GM19452 (cell line): ENCODE measurements at regions not wholly inside any gene's neighbourhood (a gene's known extent, or its start where the extent isn't known, plus 50 kb on each side); places are given as distances from the start of the nearest gene placed in this dataset.
"Not testable (repeated sequence)": the region's sequence is repeated elsewhere in the genome, so short reads cannot be mapped to it uniquely, and the experiment has no call there.

ENCODE experiments used
- ATAC-seq: cut with Tn5 transposase; IDR thresholded peaks from one replicate; pipeline ENCODE4 v1.9.1; 2021; ENCODE audit not compliant: unreplicated experiment

DNA sequence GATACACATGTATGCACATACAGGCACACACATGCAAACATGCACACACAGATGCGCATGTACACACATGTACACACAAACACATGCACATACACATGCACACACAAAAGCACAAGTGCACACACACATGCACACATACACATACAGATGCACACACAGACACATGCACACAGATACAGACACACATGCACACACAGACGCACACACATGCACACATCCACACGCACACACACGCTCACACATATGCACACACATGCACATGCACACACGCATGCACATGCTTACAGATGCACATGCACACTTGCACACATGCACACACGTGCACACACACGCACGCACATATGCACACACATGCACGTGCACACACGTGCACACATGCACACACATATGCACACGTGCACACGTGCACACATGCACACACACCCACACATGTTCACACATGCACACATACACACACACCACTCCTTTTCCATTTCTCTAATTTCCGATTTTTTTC, 283.8 kb upstream of the FRG2C start:
- no peak for ATAC-seq

DNA sequence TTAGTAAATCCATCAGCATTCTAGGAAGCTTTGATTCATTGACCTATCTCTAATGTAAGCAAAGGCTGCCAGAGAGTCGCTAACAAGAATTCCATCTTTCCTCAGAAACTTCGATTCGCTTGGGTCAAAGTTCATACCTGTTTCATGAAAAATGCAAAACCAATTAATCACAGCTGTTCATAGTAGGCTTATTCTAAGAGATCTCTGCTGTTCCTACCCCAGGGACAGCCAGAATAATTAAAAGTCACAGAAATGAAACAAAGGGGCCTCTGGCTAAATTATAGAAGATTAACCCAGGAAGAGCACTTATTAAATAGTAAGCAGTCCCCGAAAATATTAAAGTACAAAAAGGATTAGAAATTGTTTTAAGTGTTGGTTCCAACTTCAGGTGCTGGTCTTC, 280.1 kb upstream of the FRG2C start:
- ATAC-seq: not testable (repeated sequence)

DNA sequence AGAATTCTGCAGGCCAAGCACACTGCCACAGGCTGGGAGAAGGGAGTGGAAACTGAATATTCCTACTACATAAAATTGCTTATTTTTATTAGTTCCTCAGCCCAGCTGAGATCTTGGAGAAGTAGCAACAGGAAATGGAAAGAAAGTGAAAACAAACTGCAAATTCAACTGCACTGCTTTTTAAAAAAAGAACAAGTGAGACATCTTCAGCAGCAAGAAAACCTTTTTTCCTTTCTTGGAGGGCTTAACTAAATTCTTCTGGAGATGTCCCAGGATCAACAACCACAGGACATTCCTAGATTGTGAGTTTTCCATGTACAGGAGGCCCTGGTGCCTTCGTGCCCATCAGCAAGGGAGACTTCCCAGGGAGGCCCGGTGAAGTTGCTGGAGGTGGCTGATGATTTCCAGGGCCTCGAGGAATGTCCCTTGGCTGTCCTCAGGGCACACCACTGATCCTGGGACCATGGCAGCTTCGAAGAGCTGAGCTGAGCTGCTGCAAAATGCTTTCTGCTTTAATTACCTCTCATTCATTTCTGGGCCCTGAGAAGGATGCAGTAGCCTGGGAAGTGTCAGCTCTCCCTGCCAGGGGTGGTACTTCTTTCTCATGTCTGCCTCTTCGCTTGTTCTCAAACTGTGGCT, 275.5 kb upstream of the FRG2C start:
- not testable (repeated sequence) for ATAC-seq

GRCh38 chr3:75393288-75393694, 270.8 kb upstream of the FRG2C start:
- ATAC-seq: not testable (repeated sequence)

- ATAC-seq: not testable (repeated sequence)
Measured at GRCh38 chr3:75394102-75394501, 270.0 kb upstream of the FRG2C start.

GRCh38 chr3:75394562-75395360, 269.4 kb upstream of the FRG2C start:
- ATAC-seq: not testable (repeated sequence)

GRCh38 chr3:75395580-75396315, 268.4 kb upstream of the FRG2C start:
- no peak for ATAC-seq

GRCh38 chr3:75396316-75396802, 267.8 kb upstream of the FRG2C start:
- no peak for ATAC-seq

- ATAC-seq: not testable (repeated sequence)
Measured at GRCh38 chr3:75397486-75397885, 266.6 kb upstream of the FRG2C start.

DNA sequence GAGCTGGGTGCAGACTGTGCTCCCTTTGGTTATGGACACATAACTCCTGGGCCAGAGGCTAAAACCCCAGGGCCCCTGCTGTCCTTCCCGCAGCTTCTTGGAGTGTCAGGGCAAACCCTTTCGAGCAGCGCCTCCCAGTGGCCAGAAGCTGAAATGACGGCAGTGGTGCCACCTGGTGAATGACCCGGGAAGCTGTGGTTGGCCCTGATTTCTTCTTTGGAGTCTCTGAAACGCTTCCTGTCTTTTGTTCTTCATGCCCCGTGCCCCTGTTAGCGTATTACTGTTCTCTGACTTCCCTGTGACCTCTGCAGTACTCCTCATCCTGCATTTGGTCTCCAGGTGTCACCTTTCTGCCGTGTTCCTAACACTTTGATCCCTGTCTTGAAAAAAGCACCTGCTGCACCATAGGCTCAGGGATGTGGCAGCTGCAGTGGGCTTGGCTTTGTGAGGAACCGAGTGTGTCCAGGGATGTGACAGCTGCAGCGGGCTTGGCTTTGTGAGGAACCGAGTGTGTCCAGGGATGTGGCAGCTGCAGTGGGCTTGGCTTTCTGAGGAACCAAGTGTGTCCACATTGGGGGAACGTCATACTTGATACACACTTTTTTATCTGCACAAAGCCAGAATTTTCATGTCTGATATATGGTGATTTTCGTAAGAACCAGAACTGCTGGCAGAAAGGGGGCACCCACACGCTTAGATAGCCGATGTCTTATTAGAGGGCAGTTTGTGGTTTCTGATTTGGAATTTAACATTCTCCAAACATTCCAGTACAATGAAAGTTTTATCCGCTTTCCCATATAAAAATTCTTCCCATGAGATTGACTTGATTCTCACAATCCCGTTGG, 241.8 kb upstream of the FRG2C start:
- ATAC-seq: not testable (repeated sequence)

GRCh38 chr3:75425379-75425778, 238.7 kb upstream of the FRG2C start:
- ATAC-seq: not testable (repeated sequence)

DNA sequence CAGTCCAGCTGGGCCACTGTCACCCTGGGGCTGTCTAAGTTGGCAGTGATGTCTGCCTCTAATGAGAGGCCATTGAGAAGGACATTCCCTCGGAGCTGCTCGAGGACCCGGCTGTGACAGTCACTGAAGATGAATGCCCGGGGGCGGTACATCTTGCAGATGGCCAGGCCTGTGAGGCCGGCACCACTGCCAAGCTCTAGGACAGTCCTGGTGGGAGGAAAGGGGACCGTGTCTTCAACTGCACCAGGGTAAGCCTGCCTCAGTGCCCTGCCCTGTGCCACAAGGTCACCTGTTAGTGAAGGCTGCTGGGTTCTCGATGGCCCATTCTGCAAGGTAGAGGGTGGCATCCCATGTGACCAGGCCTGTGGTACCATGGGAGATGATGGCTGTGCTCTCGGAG, 236.6 kb upstream of the FRG2C start:
- not testable (repeated sequence) for ATAC-seq

DNA sequence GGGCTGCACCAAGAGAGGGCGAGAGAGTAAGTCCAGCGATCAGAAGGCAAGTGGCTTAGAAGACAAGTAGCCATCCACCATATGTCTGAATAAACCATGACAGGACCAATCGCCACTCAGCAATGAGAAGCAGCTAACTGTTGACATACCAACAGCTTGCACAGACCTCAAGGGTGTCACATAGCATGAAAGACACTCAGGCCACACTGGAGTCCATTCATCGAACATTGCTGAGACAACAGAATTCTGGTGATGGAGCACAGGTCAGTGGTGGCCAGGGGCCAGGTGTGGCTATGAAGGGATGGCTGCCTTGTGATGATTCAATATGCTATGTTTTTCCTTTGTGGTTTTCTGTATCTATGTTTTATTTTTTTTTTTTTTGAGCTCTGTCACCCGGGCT, 236.2 kb upstream of the FRG2C start:
- ATAC-seq: not testable (repeated sequence)

GRCh38 chr3:75429561-75430220, 234.4 kb upstream of the FRG2C start:
- not testable (repeated sequence) for ATAC-seq

GRCh38 chr3:75430406-75430805, 233.7 kb upstream of the FRG2C start:
- not testable (repeated sequence) for ATAC-seq

DNA sequence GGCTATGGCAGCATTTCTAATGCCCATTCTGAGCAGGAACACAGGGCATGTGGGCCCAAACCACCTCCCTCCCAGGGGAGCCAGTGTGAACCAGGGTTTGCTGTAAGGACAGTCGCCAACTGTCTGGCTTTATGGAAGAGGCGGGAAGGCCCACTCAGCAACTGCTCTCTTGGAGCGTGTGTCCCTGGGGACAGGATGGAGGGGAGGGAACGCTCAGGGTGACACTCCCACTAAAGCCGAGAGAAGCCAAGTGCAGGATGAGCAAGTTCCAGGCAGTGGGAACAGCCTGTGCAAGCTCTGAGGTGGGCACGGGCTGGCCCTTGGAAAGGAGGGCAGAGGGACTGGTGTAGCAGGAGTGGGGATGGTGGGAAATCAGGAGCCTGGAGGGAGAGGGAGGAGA, 233.0 kb upstream of the FRG2C start:
- ATAC-seq: not testable (repeated sequence)

DNA sequence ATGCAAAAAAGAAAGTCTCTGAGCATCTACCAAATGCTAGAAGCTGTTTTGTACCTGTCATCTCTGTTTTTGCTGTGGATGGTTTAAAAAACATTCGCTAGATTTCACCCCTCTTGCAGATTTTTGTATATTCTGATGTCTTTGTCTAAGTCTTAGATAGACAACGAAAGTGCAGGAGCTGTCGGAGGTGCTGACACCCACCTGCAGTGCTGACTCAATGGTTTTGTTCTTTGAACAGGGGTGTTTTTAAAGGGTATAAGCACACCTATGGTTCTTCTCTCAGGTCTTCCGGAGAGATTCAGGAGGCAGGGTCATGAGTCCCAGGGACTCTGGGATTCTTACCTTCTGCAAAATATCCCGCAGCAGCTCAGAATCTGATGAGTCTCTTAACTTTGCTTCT, 231.7 kb upstream of the FRG2C start:
- not testable (repeated sequence) for ATAC-seq

- not testable (repeated sequence) for ATAC-seq
Measured at GRCh38 chr3:75432885-75433284, 231.2 kb upstream of the FRG2C start.

DNA sequence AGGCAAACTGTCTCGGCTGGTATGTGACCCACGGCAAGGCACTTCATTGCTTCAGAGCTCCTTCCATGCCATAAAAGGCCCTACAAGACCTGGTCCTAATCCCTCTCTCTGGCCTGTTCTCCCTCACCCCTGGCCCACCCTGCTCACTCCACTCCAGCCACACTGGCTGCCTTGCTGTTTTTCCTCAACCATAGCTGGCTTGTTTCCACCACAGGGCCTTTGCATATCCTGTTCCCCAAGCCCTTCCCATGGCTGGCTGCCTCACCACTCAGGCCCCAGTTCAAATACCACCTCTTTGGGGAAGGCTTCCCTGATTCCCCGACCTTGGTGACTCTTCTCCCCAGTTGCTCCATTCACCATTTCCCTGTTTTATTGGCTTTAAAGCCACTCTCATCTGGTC, 230.8 kb upstream of the FRG2C start:
- ATAC-seq: not testable (repeated sequence)
